WERI-Rb-1 (cell line): ENCODE measurements at regions not wholly inside any gene's neighbourhood (a gene's known extent, or its start where the extent isn't known, plus 50 kb on each side); places are given as distances from the start of the nearest gene placed in this dataset.

Source experiments
- DNase-seq: peaks from one replicate; pipeline ENCODE4 v3.0.0-alpha.2; 2020
- H3K27ac ChIP-seq: fragments of 250-450 bp; sonication (Bioruptor Pico); 2 replicates; pipeline ENCODE4 v1.5.1; 2020; ENCODE audit warnings: mild to moderate bottlenecking, moderate library complexity
- H3K27me3 ChIP-seq: fragments of 250-450 bp; sonication (Bioruptor Pico); 2 replicates; pipeline ENCODE4 v1.5.1; 2021; ENCODE audit warnings: mild to moderate bottlenecking, low read depth, moderate library complexity; ENCODE audit not compliant: insufficient read depth, severe bottlenecking
- H3K36me3 ChIP-seq: fragments of 250-450 bp; sonication (Bioruptor Pico); 2 replicates; pipeline ENCODE4 v1.5.1; 2020; ENCODE audit warnings: mild to moderate bottlenecking, moderate library complexity
- H3K4me3 ChIP-seq: 2 replicates; pipeline ENCODE4 v1.5.1; 2011; ENCODE audit warnings: low read depth, mild to moderate bottlenecking, control low read depth, low read length
- H3K9me3 ChIP-seq: fragments of 250-450 bp; sonication (Bioruptor Pico); 2 replicates; pipeline ENCODE4 v1.5.1; 2021; ENCODE audit warnings: mild to moderate bottlenecking, moderate library complexity; ENCODE audit not compliant: severe bottlenecking
- CTCF ChIP-seq: IDR thresholded peaks from 2 replicates; pipeline ENCODE4 v1.5.1; 2011; ENCODE audit warnings: low read depth, mild to moderate bottlenecking, control low read depth, inconsistent platforms, low read length

- Histone ChIP-seq H3K9me3 (no peaks in the 10 kb centered on the region), H3K36me3 (no peaks in the 10 kb centered on the region), H3K4me3 (no peak overlapping the region), H3K27me3 (peaks cover 99% of the 10 kb centered on the region), H3K27ac (no peak overlapping the region)
- DNase-seq, result no peak
- TF ChIP-seq CTCF, result no peak
Measured at GRCh38 chr12:34298971-34299801, 276.9 kb downstream of the ALG10 start.

- no peak for DNase-seq
- Histone ChIP-seq H3K27me3 (peaks cover 99% of the 10 kb centered on the region), H3K27ac (no peak overlapping the region), H3K9me3 (no peaks in the 10 kb centered on the region), H3K4me3 (no peak overlapping the region), H3K36me3 (no peaks in the 10 kb centered on the region)
- TF ChIP-seq CTCF, result no peak
Measured at GRCh38 chr12:34299802-34300193, 277.5 kb downstream of the ALG10 start.

- DNase-seq, result no peak
- TF ChIP-seq CTCF, result no peak
- H3K9me3 ChIP-seq, result no peaks in the 10 kb centered on the region
- no peak overlapping the region for H3K4me3 ChIP-seq
- H3K27me3 ChIP-seq, result peaks cover 99% of the 10 kb centered on the region
- no peak overlapping the region for H3K27ac ChIP-seq
- no peaks in the 10 kb centered on the region for H3K36me3 ChIP-seq
Measured at GRCh38 chr12:34300376-34301250, 278.3 kb downstream of the ALG10 start.

- no peak overlapping the region for H3K4me3 ChIP-seq
- no peaks in the 10 kb centered on the region for H3K9me3 ChIP-seq
- DNase-seq, result no peak
- TF ChIP-seq CTCF, result no peak
- H3K27ac ChIP-seq, result no peak overlapping the region
- H3K36me3 ChIP-seq, result no peaks in the 10 kb centered on the region
- peaks cover 98% of the 10 kb centered on the region for H3K27me3 ChIP-seq
Measured at GRCh38 chr12:34301251-34302130, 279.2 kb downstream of the ALG10 start.

- no peaks in the 10 kb centered on the region for H3K36me3 ChIP-seq
- no peak for DNase-seq
- H3K27ac ChIP-seq, result no peak overlapping the region
- no peak overlapping the region for H3K4me3 ChIP-seq
- TF ChIP-seq CTCF, result no peak
- peaks cover 97% of the 10 kb centered on the region for H3K27me3 ChIP-seq
- H3K9me3 ChIP-seq, result no peaks in the 10 kb centered on the region
Measured at GRCh38 chr12:34302131-34302885, 280.0 kb downstream of the ALG10 start.
